ENCODE measurements at regions not wholly inside any gene's neighbourhood (a gene's known extent, or its start where the extent isn't known, plus 50 kb on each side); places are given as distances from the start of the nearest gene placed in this dataset.
"Not testable (repeated sequence)": the region's sequence is repeated elsewhere in the genome, so short reads cannot be mapped to it uniquely, and the experiment has no call there.

GRCh38 chr12:42919691-42920090 lies 330.1 kb upstream of the PRICKLE1 start:
- DNase-seq (ENCODE audit: low spot score): no peak

- no peak for DNase-seq (ENCODE audit: low spot score)
Measured at GRCh38 chr12:42918443-42918842, 328.9 kb upstream of the PRICKLE1 start.

GRCh38 chr12:42916143-42916542 lies 326.6 kb upstream of the PRICKLE1 start:
- DNase-seq (ENCODE audit: low spot score): no peak

- no peak for DNase-seq (ENCODE audit: low spot score)
Measured at GRCh38 chr12:42915426-42915825, 325.9 kb upstream of the PRICKLE1 start.

- no peak for DNase-seq (ENCODE audit: low spot score)
Measured at GRCh38 chr12:42912367-42912766, 322.8 kb upstream of the PRICKLE1 start.

GRCh38 chr12:42910656-42911055 lies 321.1 kb upstream of the PRICKLE1 start:
- DNase-seq (ENCODE audit: low spot score): no peak

GRCh38 chr12:42908712-42909111 lies 319.2 kb upstream of the PRICKLE1 start:
- DNase-seq (ENCODE audit: low spot score): no peak

GRCh38 chr12:42906801-42907200 lies 317.3 kb upstream of the PRICKLE1 start:
- DNase-seq (ENCODE audit: low spot score): not testable (repeated sequence)

GRCh38 chr12:42905419-42905705 lies 315.8 kb upstream of the PRICKLE1 start:
- DNase-seq (ENCODE audit: low spot score): no peak

- DNase-seq (ENCODE audit: low spot score): no peak
Measured at GRCh38 chr12:42904683-42905418, 315.3 kb upstream of the PRICKLE1 start.

- no peak for DNase-seq (ENCODE audit: low spot score)
Measured at GRCh38 chr12:42903736-42904135, 314.2 kb upstream of the PRICKLE1 start.

- no peak for DNase-seq (ENCODE audit: low spot score)
Measured at GRCh38 chr12:42902001-42902400, 312.5 kb upstream of the PRICKLE1 start.

GRCh38 chr12:42893803-42894202 lies 304.3 kb upstream of the PRICKLE1 start:
- DNase-seq (ENCODE audit: low spot score): no peak

GRCh38 chr12:42892702-42893551 lies 303.4 kb upstream of the PRICKLE1 start:
- no peak for DNase-seq (ENCODE audit: low spot score)

GRCh38 chr12:42887657-42888056 lies 298.1 kb upstream of the PRICKLE1 start:
- DNase-seq (ENCODE audit: low spot score): no peak

- DNase-seq (ENCODE audit: low spot score): no peak
Measured at GRCh38 chr12:42886160-42886559, 296.6 kb upstream of the PRICKLE1 start.

- no peak for DNase-seq (ENCODE audit: low spot score)
Measured at GRCh38 chr12:42885677-42886076, 296.1 kb upstream of the PRICKLE1 start.

- DNase-seq (ENCODE audit: low spot score): no peak
Measured at GRCh38 chr12:42884116-42884515, 294.6 kb upstream of the PRICKLE1 start.

GRCh38 chr12:42873401-42873800 lies 283.9 kb upstream of the PRICKLE1 start:
- DNase-seq (ENCODE audit: low spot score): no peak

- no peak for DNase-seq (ENCODE audit: low spot score)
Measured at GRCh38 chr12:42871816-42872215, 282.3 kb upstream of the PRICKLE1 start.

GRCh38 chr12:42868291-42868690 lies 278.7 kb upstream of the PRICKLE1 start:
- no peak for DNase-seq (ENCODE audit: low spot score)

GRCh38 chr12:42865282-42865681 lies 275.7 kb upstream of the PRICKLE1 start:
- DNase-seq (ENCODE audit: low spot score): no peak

- peak; percentile 33 for DNase-seq (ENCODE audit: low spot score)
Measured at GRCh38 chr12:42862055-42862454, 272.5 kb upstream of the PRICKLE1 start.

GRCh38 chr12:42860331-42860730 lies 270.8 kb upstream of the PRICKLE1 start:
- not testable (repeated sequence) for DNase-seq (ENCODE audit: low spot score)
